Activated CD8-positive, alpha-beta T cell treated with anti-CD3 and anti-CD28 coated beads for 36 hours (primary cell): ENCODE measurements at regions not wholly inside any gene's neighbourhood (a gene's known extent, or its start where the extent isn't known, plus 50 kb on each side); places are given as distances from the start of the nearest gene placed in this dataset.

Source experiments
- ATAC-seq: fragments of 200-7000 bp; cut with Tn5 transposase; one replicate; pipeline ENCODE4 v1.10.0; 2021; ENCODE audit warnings: mild to moderate bottlenecking, moderate library complexity
- CTCF ChIA-PET: fragments of 350-600 bp; sonication (Branson Sonifier 250); formaldehyde crosslinking; loops from one replicate; lab custom pipeline; 2021; ENCODE audit warnings: antibody characterized with exemption; lab: Charles Lee
- POLR2A ChIA-PET: fragments of 350-600 bp; sonication (Branson Sonifier 250); formaldehyde crosslinking; loops from one replicate; lab custom pipeline; 2021; ENCODE audit warnings: antibody characterized with exemption; lab: Charles Lee
- DNase-seq: peaks from one replicate; pipeline ENCODE4 v3.0.0-alpha.2; 2020
- H3K27ac Mint-ChIP-seq: one replicate; pipeline ENCODE4 v1.8.0; 2021; ENCODE audit warnings: mild to moderate bottlenecking, mixed read lengths
- H3K27me3 Mint-ChIP-seq: one replicate; pipeline ENCODE4 v1.8.0; 2021; ENCODE audit warnings: mixed read lengths
- H3K36me3 Mint-ChIP-seq: one replicate; pipeline ENCODE4 v1.8.0; 2021; ENCODE audit warnings: low read depth, mixed read lengths
- H3K4me1 Mint-ChIP-seq: one replicate; pipeline ENCODE4 v1.8.0; 2021; ENCODE audit warnings: low read depth, mixed read lengths
- H3K4me3 Mint-ChIP-seq: one replicate; pipeline ENCODE4 v1.8.0; 2021; ENCODE audit warnings: mild to moderate bottlenecking, moderate library complexity, mixed read lengths
- H3K9me3 Mint-ChIP-seq: one replicate; pipeline ENCODE4 v1.8.0; 2021; ENCODE audit warnings: mixed read lengths
- CTCF ChIP-seq: fragments of 200-600 bp; IDR thresholded peaks from one replicate; pipeline ENCODE4 v1.8.0; 2022; ENCODE audit warnings: antibody characterized with exemption, mild to moderate bottlenecking
- intact Hi-C: fragments of 100-400 bp; cut with micrococcal nuclease; formaldehyde crosslinking; loops from one replicate; pipeline ENCODE4 v1.10.0; 2022

DNA sequence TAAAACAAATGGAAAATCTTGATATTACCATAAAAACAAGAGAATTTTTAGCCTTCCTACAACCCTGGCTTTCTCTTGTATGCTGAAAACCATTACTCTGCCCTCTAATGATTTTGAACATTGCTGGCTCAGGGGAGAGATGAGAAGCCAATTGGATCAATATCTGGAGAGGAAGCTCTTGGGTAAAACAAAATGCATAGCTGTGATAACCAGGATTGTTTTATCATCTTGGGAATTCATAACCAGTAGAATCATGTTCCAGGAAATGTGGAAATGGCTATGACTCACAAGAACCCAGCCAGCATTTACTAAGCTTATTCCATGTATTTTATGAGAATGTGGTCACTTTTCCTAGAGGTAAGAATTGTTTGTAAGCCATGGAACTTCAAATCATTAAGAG is 51.1 kb upstream of the CTNND2 start:
- Mint-ChIP-seq H3K27ac (no peak overlapping the region), H3K4me1 (no peaks in the 10 kb centered on the region), H3K4me3 (no peak overlapping the region), H3K9me3 (peaks cover 9% of the 10 kb centered on the region), H3K27me3 (no peaks in the 10 kb centered on the region), H3K36me3 (no peaks in the 10 kb centered on the region)
- POLR2A ChIA-PET, result no interaction called here
- CTCF ChIA-PET, result no interaction called here
- no peak for TF ChIP-seq CTCF
- intact Hi-C loops, result no loop called here
- DNase-seq (no peak), ATAC-seq (no peak)
